ENCODE measurements at regions not wholly inside any gene's neighbourhood (a gene's known extent, or its start where the extent isn't known, plus 50 kb on each side); places are given as distances from the start of the nearest gene placed in this dataset.

- TF ChIP-seq CTCF (IDR thresholded peaks at IDR 0.05) = no peak
- no peaks in the 10 kb centered on the region for H3K36me3 ChIP-seq
- no peaks in the 10 kb centered on the region for H3K4me1 ChIP-seq
- no peaks in the 10 kb centered on the region for H3K27me3 ChIP-seq
- no peak for DNase-seq
- no peak overlapping the region for H3K9ac ChIP-seq (ENCODE audit: low read depth in 2 of 2, low read length in 2 of 2)
- H3K9me3 ChIP-seq = no peaks in the 10 kb centered on the region
- no peak overlapping the region for H3K27ac ChIP-seq
- H3K4me3 ChIP-seq = no peak overlapping the region
- intact Hi-C loops (cut with DNase I) = no loop called here
Measured at GRCh38 chr3:18968120-18968519, 180.2 kb upstream of the KCNH8 start.

DNA sequence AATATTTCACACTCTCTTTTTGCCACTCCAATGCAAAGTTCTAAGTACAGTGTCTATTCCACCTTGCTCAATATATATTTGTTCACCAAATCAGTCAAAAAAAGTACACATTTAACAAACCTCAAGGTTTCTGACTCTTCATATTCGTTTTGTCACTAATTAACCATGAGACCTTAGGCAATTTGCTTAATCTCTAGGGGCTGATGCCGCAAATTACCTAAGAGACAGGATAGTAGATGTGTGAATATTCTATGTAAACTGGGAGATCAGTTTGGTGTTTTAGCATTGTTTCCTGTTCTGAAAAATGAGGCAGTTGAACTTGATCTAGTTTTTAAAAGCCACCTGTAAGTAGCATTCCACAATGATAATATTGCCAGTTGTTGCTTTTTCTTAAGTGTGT lies 182.5 kb upstream of the KCNH8 start:
- intact Hi-C loops (cut with DNase I) = no loop called here

DNA sequence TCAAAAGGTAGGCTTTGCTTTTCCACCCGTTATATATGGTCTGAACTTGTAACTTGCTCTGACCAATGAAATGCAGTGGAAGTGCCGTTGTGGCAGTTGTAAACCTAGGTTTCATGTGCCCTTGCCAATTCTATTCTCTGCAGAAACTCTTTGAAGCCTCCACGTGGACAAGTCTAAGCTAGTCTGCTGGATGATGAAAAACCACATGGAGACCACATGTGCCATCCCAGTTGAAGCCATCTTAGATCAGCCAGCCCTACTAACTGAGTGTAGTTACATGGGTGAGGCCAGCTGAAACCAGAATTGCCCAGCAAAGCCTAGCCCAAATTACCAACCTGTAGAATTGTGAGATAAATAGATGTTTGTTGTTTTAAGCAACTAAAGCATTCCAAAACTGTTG lies 183.7 kb upstream of the KCNH8 start:
- Histone ChIP-seq H3K27ac (no peak overlapping the region), H3K27me3 (no peaks in the 10 kb centered on the region), H3K9me3 (no peaks in the 10 kb centered on the region), H3K4me3 (no peak overlapping the region), H3K36me3 (no peaks in the 10 kb centered on the region), H3K4me1 (no peaks in the 10 kb centered on the region), H3K9ac (ENCODE audit: low read depth in 2 of 2, low read length in 2 of 2) (no peak overlapping the region)
- intact Hi-C loops (cut with DNase I) = no loop called here
- DNase-seq = no peak
- no peak for TF ChIP-seq CTCF (IDR thresholded peaks at IDR 0.05)

More for the DNA sequence above, 182.5 kb upstream of the KCNH8 start:
- Histone ChIP-seq H3K36me3 (no peaks in the 10 kb centered on the region), H3K27me3 (no peaks in the 10 kb centered on the region), H3K4me3 (no peak overlapping the region), H3K27ac (no peak overlapping the region), H3K9me3 (no peaks in the 10 kb centered on the region), H3K9ac (ENCODE audit: low read depth in 2 of 2, low read length in 2 of 2) (no peak overlapping the region), H3K4me1 (no peaks in the 10 kb centered on the region)
- TF ChIP-seq CTCF (IDR thresholded peaks at IDR 0.05) = no peak
- DNase-seq = no peak

GRCh38 chr3:18951333-18951732 lies 197.0 kb upstream of the KCNH8 start:
- no peak for TF ChIP-seq CTCF (IDR thresholded peaks at IDR 0.05)
- Histone ChIP-seq H3K4me3 (no peak overlapping the region), H3K36me3 (no peaks in the 10 kb centered on the region), H3K9me3 (no peaks in the 10 kb centered on the region), H3K27ac (no peak overlapping the region), H3K9ac (ENCODE audit: low read depth in 2 of 2, low read length in 2 of 2) (no peak overlapping the region), H3K27me3 (no peaks in the 10 kb centered on the region), H3K4me1 (no peaks in the 10 kb centered on the region)
- intact Hi-C loops (cut with DNase I) = no loop called here
- DNase-seq = no peak

DNA sequence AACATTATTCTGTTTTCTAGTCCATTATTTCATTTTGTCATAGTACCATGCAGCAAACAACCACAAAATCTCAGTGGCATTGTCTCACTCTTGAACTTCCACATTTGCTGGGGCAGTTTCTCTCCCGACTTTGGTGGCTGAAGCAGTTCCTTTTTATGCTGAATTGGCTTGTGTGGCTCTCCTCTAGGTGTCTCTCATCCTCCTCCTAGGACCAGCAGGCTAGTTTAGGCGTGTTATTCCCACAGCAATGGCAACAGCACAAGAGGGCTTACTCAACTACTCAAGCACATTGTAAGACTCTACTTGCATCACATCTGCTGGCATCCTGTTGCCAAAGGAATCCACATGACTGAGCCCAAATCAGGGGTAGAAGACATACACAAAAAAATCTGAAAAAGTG lies 201.8 kb upstream of the KCNH8 start:
- intact Hi-C loops (cut with DNase I) = no loop called here
- Histone ChIP-seq H3K36me3 (no peaks in the 10 kb centered on the region), H3K4me1 (no peaks in the 10 kb centered on the region), H3K9me3 (no peaks in the 10 kb centered on the region), H3K27ac (no peak overlapping the region), H3K4me3 (no peak overlapping the region), H3K27me3 (no peaks in the 10 kb centered on the region), H3K9ac (ENCODE audit: low read depth in 2 of 2, low read length in 2 of 2) (no peak overlapping the region)
- no peak for TF ChIP-seq CTCF (IDR thresholded peaks at IDR 0.05)
- DNase-seq = no peak

- no peak overlapping the region for H3K27ac ChIP-seq
- H3K4me1 ChIP-seq = no peaks in the 10 kb centered on the region
- no peaks in the 10 kb centered on the region for H3K27me3 ChIP-seq
- H3K36me3 ChIP-seq = no peaks in the 10 kb centered on the region
- no peak for TF ChIP-seq CTCF (IDR thresholded peaks at IDR 0.05)
- no peak for DNase-seq
- H3K9ac ChIP-seq (ENCODE audit: low read depth in 2 of 2, low read length in 2 of 2) = no peak overlapping the region
- intact Hi-C loops (cut with DNase I) = no loop called here
- H3K9me3 ChIP-seq = no peaks in the 10 kb centered on the region
- no peak overlapping the region for H3K4me3 ChIP-seq
Measured at GRCh38 chr3:18937574-18937973, 210.7 kb upstream of the KCNH8 start.

Measured in colonic mucosa (tissue), 4 donors.